Parathyroid adenoma (tissue), 2 donors: ENCODE measurements at regions not wholly inside any gene's neighbourhood (a gene's known extent, or its start where the extent isn't known, plus 50 kb on each side); places are given as distances from the start of the nearest gene placed in this dataset.

Experiments
- H2AFZ ChIP-seq: fragments of 300-600 bp; sonication (generic); one replicate; pipeline ENCODE4 v1.7.0; 2017; ENCODE audit warnings: antibody characterized with exemption, mild to moderate bottlenecking
- H3K27ac ChIP-seq: fragments of 300-600 bp; sonication (generic); one replicate; pipeline ENCODE4 v1.7.0; 2017
- H3K27me3 ChIP-seq: fragments of 300-600 bp; sonication (generic); one replicate; pipeline ENCODE4 v1.7.0; 2017; ENCODE audit warnings: low read length; ENCODE audit not compliant: control insufficient read depth, insufficient read depth
- H3K36me3 ChIP-seq: fragments of 300-600 bp; sonication (generic); one replicate; pipeline ENCODE4 v1.7.0; 2017; ENCODE audit warnings: low read length; ENCODE audit not compliant: control insufficient read depth, insufficient read depth
- H3K4me1 ChIP-seq: fragments of 300-600 bp; sonication (generic); one replicate; pipeline ENCODE4 v1.7.0; 2017; ENCODE audit warnings: control low read depth
- H3K4me2 ChIP-seq: fragments of 300-600 bp; sonication (generic); one replicate; pipeline ENCODE4 v1.7.0; 2017; ENCODE audit warnings: low read length
- H3K4me3 ChIP-seq: fragments of 300-600 bp; sonication (generic); one replicate; pipeline ENCODE4 v1.7.0; 2017; ENCODE audit warnings: low read depth, low read length
- H3K79me2 ChIP-seq: fragments of 300-600 bp; sonication (generic); one replicate; pipeline ENCODE4 v1.7.0; 2017; ENCODE audit warnings: control low read depth
- H3K9ac ChIP-seq: fragments of 300-600 bp; sonication (generic); one replicate; pipeline ENCODE4 v1.7.0; 2017; ENCODE audit warnings: mild to moderate bottlenecking
- H3K9me3 ChIP-seq: fragments of 300-600 bp; sonication (generic); one replicate; pipeline ENCODE4 v1.7.0; 2017; ENCODE audit warnings: low read length; ENCODE audit not compliant: control insufficient read depth
- TF ChIP-seq, protein P1 (sequence below): fragments of 300-600 bp; sonication (generic); IDR thresholded peaks from one replicate; pipeline ENCODE4 v1.7.0; 2017; ENCODE audit warnings: antibody characterized with exemption, mild to moderate bottlenecking
- donor health status: primary hyperparathyroidism.

DNA sequence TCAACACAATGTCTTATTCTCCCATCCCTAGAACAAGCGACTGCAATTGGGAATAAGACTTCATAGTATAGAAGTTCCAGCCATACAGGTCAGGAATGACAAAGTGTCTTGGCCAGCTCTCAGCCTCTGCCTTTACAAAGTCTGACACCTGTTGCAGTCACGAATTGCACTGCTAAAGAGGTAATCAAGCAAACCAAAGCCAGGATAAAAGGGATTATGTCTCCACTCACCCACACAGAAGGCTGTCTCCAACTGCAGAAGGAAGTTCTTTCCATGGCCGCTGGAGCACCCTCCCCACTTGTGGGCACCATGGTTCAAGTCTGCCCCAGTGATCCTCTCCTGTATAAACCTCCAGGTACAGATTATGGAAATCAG, 114.8 kb upstream of the PKDCC start:
- no peaks in the 10 kb centered on the region for H3K9me3 ChIP-seq
- TF ChIP-seq, protein P1, sequence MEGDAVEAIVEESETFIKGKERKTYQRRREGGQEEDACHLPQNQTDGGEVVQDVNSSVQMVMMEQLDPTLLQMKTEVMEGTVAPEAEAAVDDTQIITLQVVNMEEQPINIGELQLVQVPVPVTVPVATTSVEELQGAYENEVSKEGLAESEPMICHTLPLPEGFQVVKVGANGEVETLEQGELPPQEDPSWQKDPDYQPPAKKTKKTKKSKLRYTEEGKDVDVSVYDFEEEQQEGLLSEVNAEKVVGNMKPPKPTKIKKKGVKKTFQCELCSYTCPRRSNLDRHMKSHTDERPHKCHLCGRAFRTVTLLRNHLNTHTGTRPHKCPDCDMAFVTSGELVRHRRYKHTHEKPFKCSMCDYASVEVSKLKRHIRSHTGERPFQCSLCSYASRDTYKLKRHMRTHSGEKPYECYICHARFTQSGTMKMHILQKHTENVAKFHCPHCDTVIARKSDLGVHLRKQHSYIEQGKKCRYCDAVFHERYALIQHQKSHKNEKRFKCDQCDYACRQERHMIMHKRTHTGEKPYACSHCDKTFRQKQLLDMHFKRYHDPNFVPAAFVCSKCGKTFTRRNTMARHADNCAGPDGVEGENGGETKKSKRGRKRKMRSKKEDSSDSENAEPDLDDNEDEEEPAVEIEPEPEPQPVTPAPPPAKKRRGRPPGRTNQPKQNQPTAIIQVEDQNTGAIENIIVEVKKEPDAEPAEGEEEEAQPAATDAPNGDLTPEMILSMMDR, result no peak
- no peak overlapping the region for H3K4me3 ChIP-seq
- H3K79me2 ChIP-seq, result no peaks in the 10 kb centered on the region
- no peak overlapping the region for H3K9ac ChIP-seq
- no peaks in the 10 kb centered on the region for H3K4me1 ChIP-seq
- H2AFZ ChIP-seq, result no peak overlapping the region
- H3K27me3 ChIP-seq, result no peaks in the 10 kb centered on the region
- no peak overlapping the region for H3K27ac ChIP-seq
- H3K36me3 ChIP-seq, result no peaks in the 10 kb centered on the region
- no peak overlapping the region for H3K4me2 ChIP-seq

DNA sequence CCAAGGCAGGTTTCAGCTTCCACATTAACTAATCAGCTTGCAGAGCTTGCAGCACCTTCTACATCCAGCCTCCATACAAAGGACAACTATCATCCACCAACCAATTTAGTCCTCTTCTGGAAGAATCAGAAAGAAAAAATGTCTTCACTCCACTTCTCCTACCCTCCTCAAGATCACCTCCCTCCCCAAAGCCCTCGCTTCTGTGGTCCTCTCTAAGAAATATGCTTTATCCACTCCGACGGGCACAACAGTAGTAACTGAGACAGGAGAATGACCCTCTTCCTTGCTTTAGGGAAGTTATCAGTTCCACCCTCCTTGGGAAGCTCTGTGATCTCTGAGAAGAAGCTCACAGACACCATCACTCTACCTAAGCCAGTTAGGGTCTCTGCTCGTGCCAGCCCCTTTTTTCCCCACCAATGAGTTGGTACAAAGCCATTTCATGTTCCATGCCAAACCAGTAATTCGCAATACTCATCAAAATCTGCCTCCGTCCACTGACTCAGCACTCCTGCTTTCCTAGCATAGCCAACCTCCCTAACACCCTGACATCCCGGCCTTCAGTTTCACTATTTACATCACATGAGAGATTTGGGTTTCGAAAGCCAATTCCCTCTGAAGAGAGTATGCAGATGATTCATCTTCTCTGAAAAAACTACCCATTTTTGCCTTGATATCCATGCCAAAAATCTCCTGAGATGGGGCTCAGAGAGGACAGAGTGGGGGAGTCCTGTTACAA, 114.1 kb upstream of the PKDCC start:
- TF ChIP-seq, protein P1, result no peak
- Histone ChIP-seq H3K4me2 (no peak overlapping the region), H3K79me2 (no peaks in the 10 kb centered on the region), H2AFZ (no peak overlapping the region), H3K36me3 (no peaks in the 10 kb centered on the region), H3K4me1 (no peaks in the 10 kb centered on the region), H3K9ac (no peak overlapping the region), H3K9me3 (no peaks in the 10 kb centered on the region), H3K27ac (no peak overlapping the region), H3K27me3 (no peaks in the 10 kb centered on the region), H3K4me3 (no peak overlapping the region)

DNA sequence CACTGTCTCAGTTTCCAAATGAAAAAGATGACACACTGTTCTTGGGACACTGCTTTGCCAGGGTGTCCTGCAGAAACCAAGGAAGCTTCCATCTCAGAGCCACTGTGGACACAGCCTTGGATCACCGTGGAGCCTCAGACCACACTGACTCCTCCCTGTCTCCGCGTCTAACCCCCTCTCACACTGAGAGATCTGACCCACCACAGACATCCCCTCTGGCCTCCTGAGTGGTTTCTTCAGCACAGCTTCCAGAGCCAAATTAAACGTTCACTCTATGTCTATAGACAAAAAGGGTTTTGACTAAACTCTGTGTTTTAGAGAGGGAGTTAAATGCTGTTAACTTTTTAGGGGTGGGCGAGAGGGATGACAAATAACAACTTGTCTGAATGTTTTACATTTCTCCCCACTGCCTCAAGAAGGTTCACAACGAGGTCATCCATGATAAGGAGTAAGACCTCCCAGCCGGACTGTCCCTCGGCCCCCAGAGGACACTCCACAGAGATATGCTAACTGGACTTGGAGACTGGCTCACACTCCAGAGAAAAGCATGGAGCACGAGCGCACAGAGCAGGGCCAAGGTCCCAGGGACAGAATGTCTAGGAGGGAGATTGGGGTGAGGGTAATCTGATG, 113.4 kb upstream of the PKDCC start:
- no peak overlapping the region for H3K27ac ChIP-seq
- H3K9ac ChIP-seq, result no peak overlapping the region
- TF ChIP-seq, protein P1, result no peak
- no peak overlapping the region for H3K4me2 ChIP-seq
- H3K9me3 ChIP-seq, result no peaks in the 10 kb centered on the region
- H3K4me1 ChIP-seq, result no peaks in the 10 kb centered on the region
- no peaks in the 10 kb centered on the region for H3K27me3 ChIP-seq
- H2AFZ ChIP-seq, result no peak overlapping the region
- no peak overlapping the region for H3K4me3 ChIP-seq
- no peaks in the 10 kb centered on the region for H3K36me3 ChIP-seq
- no peaks in the 10 kb centered on the region for H3K79me2 ChIP-seq

DNA sequence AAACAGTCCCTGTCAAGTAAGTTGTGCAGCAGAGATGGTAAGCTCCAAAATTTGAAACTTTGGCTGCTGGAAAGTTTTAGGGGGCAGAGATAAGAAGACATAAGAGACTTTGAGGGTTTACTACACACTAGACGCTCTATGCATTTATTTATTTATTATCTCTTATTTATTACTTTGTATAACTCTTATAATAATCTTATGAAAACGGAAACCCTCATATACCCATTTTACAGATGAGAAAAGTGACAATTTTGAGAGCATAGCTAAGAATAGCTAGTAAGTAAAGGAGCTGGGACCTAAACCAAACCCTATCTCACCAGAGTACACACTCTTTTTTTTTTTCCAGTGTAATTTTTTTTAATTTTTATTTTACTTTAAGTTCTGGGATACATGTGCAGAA, 112.8 kb upstream of the PKDCC start:
- no peak overlapping the region for H2AFZ ChIP-seq
- no peak overlapping the region for H3K27ac ChIP-seq
- no peak overlapping the region for H3K9ac ChIP-seq
- no peaks in the 10 kb centered on the region for H3K4me1 ChIP-seq
- H3K27me3 ChIP-seq, result no peaks in the 10 kb centered on the region
- no peaks in the 10 kb centered on the region for H3K36me3 ChIP-seq
- no peaks in the 10 kb centered on the region for H3K79me2 ChIP-seq
- H3K4me2 ChIP-seq, result no peak overlapping the region
- no peak overlapping the region for H3K4me3 ChIP-seq
- TF ChIP-seq, protein P1, result no peak
- no peaks in the 10 kb centered on the region for H3K9me3 ChIP-seq

DNA sequence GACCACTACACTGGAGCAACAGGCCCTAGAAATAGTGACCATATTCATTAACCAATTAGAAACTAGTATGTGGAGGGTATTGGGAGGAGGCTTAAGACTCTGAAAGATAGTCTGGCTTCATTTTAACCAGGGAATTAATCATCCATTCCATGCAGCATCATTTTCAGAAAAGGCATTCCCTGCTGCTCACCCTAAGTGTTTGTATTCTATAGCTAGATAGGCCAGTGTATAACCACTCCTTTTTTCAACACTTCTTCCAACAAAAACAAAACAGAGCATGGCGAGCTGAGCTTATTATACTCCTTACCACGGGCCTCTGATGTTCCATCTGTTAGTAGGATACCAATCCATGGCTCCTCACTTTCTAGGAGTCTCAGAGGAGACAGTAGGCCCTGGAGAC, 112.0 kb upstream of the PKDCC start:
- TF ChIP-seq, protein P1, result no peak
- H2AFZ ChIP-seq, result no peak overlapping the region
- H3K36me3 ChIP-seq, result no peaks in the 10 kb centered on the region
- H3K9ac ChIP-seq, result no peak overlapping the region
- H3K79me2 ChIP-seq, result no peaks in the 10 kb centered on the region
- no peak overlapping the region for H3K27ac ChIP-seq
- no peak overlapping the region for H3K4me3 ChIP-seq
- no peaks in the 10 kb centered on the region for H3K27me3 ChIP-seq
- no peak overlapping the region for H3K4me2 ChIP-seq
- H3K9me3 ChIP-seq, result no peaks in the 10 kb centered on the region
- no peaks in the 10 kb centered on the region for H3K4me1 ChIP-seq
